AG08396 (cell line): ENCODE measurements at regions not wholly inside any gene's neighbourhood (a gene's known extent, or its start where the extent isn't known, plus 50 kb on each side); places are given as distances from the start of the nearest gene placed in this dataset.

Source experiments
- DNase-seq: peaks from one replicate; pipeline ENCODE4 v3.0.0; 2012; ENCODE audit warnings: low spot score, mixed read lengths

- no peak for DNase-seq
Measured at GRCh38 chr7:8937204-8937603, 503.8 kb downstream of the NXPH1 start.

GRCh38 chr7:8938044-8938805, 504.8 kb downstream of the NXPH1 start:
- DNase-seq = no peak

- DNase-seq = no peak
Measured at GRCh38 chr7:8939446-8939845, 506.0 kb downstream of the NXPH1 start.

DNA sequence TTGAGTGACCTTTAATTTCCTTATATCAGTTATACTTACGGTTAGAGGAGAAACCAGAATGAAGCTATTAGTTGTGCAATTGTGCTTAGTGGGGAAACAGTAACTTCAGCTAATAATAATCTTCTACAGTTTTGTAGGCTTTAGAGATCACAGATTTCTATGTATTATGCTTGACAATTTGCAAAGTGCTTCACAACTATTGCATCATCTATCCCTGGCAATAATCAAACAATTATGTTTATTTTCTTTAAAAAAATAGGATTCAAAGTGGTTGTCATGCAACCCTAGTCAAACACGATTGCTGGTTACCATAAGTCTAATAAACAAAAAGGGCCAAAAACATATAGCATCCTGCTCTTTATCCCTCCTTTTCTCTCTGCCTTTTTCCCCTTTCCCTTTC, 530.3 kb downstream of the NXPH1 start:
- DNase-seq = no peak

DNA sequence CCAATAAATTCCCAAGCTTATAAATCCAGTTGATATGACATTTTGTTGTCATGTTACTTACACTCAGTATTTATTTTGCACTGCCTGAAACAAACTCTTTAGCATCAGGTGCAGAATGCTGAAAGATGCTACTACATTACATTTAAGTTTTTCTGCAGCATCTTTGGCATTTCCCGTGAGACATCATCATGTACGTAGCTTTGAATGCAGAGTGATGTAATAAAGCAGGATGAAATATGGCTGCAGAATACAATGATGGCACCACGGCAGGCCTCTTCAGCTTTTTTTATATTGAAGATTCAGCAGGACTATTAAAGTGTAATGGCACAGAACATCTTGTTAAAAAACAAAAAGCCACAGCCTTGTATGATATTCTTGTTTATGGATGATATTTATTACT, 531.8 kb downstream of the NXPH1 start:
- no peak for DNase-seq

DNA sequence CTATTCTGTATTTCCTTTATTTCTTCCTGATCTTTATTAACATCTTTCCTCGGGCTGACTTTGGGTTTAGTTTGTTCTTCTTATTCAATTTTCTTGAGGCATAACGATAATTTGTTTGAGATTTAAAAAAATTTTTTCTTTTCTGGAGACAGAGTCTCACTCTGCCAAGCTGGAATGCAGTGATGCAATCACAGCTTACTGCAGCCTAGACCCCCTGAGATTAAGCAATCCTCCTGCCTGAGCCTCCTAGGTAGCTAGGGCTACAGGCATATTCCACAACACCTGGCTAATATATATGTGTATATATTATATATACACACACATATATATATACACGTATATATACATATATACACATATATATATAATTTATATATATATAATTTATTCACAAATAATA, 540.2 kb downstream of the NXPH1 start:
- no peak for DNase-seq

DNA sequence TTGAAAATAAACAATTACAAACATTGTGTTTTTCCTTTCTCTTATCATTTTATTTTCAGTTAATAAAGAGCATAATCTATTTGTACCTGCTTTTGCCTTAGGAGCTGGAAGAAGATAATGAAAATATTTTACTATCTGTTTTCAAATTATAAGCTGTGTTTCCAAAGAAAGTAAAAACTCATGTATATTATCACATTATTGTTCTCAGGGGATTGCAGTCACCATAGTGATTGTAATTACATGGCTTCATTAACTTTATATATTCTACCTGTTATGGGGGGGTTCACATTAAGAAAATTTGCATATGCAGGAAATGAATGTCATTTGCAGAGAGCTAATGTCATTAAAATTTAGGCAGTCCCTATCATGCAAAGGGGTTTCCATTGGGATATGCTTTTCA, 542.3 kb downstream of the NXPH1 start:
- DNase-seq = no peak

GRCh38 chr7:8982338-8982992, 549.1 kb downstream of the NXPH1 start:
- no peak for DNase-seq

- DNase-seq = no peak
Measured at GRCh38 chr7:8985255-8985654, 551.8 kb downstream of the NXPH1 start.

DNA sequence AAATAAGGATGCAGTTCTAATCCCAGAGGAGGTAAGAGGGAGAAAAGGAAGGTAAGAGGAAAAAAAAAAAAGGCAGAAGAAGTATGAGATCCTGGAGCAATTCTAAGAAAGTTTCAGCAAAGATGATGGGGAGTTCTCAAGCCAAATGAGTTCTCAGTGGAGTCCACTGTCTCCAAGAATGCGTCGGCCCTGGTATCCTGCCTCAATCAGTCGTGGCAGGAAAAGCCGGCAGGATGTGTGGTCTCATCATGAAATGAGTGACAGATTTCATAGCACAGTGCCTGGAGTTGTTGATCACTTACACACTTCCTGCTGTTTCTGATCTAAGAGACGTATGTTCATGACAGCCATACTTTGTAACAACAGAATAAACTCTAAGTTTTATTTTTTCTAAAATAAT, 554.9 kb downstream of the NXPH1 start:
- no peak for DNase-seq

- no peak for DNase-seq
Measured at GRCh38 chr7:8991159-8991558, 557.8 kb downstream of the NXPH1 start.

GRCh38 chr7:8998762-8999161, 565.4 kb downstream of the NXPH1 start:
- DNase-seq = no peak

DNA sequence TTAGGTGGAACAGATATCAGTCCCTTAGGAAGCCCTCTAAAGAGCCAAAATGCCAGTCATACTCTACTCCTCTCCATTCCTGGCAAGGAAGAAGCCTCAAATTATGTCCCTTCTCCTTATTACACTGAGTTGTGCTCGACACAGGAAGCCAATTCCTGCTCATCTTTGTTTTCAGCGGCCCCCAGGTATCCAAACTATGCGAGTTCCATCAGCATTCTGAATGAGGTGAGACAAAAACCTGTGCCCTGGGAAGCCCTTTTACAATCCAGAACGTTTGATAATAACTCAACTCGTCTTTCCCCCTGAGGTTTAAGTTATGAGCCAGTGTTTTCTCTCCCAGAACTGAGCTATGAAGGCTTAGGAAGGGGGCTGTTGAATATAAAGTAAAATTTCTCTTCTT, 580.5 kb downstream of the NXPH1 start:
- no peak for DNase-seq

- DNase-seq = no peak
Measured at GRCh38 chr7:9017286-9017685, 583.9 kb downstream of the NXPH1 start.

GRCh38 chr7:9022456-9022855, 589.0 kb downstream of the NXPH1 start:
- no peak for DNase-seq

DNA sequence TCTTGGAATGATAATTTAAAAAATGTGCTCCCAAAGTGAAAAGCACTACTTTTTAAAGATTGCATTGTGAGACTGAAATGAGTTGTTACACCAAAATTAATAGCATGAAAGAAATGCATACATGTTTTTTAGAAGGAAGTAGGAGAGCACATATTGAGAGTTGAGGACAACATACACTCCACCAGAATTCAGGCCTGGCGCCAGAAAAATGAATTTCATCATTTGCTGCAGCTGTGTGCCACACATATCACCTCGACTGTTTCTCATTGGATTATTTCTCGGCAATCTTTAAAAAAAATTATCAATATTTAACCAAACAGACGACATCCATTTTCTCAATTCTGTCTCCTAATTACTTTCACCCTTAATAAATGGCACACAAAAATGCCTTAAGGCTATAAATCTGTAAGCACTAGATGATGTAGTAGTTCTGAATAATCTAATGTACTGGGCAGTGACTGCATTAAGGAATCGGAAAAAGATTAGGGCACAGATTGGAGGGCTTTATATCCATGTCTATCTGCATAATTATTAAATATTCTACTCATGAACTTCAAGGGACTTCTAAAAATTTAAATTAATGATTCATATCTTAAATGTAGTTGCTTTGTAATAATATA, 590.4 kb downstream of the NXPH1 start:
- no peak for DNase-seq

DNA sequence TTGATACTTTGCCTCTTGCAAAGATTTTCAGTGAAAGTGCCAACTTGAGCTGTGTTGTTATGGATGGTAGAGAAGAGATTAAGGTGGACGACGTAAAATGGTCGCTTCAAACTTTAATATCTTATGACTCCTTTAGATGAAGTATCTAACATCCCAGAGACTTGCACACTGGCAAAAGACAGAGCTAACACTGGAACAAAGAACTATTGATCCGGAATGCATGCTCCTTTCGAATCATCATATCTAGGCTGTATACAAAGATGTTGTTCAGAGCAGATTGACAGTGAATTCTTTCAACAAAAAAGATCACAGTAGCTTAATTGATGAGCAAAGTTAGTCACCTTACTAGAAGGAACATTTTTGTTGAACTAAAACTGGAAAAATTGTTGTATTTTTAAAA, 592.7 kb downstream of the NXPH1 start:
- DNase-seq = no peak

DNA sequence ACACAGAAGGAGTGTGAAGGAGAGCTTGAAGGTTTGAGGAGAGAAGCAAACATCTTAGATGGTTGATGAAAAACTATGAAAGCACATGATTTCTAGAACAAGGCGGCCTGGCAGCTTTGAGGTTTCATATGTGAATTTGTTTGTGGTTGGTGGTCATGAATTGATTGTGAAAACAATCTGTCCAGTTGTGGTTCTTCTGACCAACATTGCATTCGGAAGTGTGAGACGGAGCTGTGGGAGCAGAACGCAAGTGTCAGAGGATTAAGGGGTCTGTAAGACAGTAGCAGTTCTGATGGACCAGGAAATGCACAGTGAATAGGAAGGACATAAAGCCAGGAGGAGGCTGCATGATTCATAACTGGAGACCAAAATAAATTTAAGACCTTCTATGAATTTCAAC, 594.6 kb downstream of the NXPH1 start:
- DNase-seq = no peak

DNA sequence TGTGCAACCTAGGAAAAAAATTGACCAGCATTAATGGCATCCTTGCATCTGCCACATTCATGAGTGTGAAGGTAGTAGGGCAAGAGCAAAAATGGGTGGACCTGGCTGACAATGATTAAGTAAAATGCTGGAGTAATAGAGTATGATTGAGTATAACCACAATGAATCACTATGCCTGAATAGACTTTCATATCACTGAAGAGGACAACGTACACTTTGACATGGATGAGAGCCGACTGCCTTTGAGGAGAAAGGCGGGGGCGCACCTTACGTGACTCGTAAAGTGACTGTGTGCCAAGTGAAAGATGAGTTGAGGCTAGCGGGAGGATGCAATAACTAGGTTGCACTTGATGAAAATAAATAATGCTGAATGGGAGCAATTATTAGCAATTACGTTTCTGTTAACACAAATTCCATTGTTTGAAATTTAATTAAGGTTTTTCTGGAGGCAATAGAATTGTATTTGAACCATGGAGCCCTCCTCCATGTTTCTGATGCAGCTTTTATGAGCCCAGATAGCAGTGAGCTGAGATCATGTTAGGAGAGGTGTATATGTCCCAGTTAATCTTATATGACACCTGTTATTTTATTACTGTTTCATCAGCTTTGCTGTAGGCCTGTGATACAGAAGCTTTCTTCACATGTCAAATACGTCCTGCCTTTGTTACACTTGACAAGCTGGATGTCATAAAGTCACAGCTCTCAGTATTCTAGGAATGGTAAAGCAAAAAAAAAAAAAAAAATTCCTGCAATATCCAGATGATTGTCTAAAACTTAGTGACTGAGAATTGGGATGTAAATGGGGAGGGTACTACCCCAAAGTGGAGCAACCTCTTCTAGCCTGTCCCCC, 596.5 kb downstream of the NXPH1 start:
- DNase-seq = no peak

GRCh38 chr7:9030976-9031375, 597.6 kb downstream of the NXPH1 start:
- no peak for DNase-seq

GRCh38 chr7:9031386-9031785, 598.0 kb downstream of the NXPH1 start:
- DNase-seq = no peak

DNA sequence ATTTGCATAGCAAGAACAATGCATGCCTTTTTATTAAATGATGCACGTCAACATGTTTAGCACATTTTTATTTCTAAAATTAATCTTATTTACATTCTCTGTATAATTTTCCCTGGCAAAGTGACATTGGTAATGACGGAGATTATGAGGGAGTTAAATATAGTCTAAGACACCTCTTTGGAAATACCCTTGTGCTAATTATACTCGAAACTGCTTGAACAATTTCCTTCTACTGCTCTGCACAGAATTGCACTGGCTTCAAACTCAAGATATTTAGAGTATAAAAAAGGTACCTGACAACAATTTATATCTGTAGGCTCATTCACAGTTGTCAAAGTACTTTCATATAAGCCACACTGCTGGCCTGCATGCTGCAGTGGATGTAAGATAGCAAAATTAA, 602.7 kb downstream of the NXPH1 start:
- no peak for DNase-seq
